H1 (cell line): ENCODE measurements at regions not wholly inside any gene's neighbourhood (a gene's known extent, or its start where the extent isn't known, plus 50 kb on each side); places are given as distances from the start of the nearest gene placed in this dataset.

ENCODE experiments used
- CTCF ChIA-PET: fragments of 300-600 bp; sonication (Branson Sonifier 250); formaldehyde crosslinking; loops from one replicate; lab custom pipeline; 2021; ENCODE audit not compliant: partially characterized antibody; lab: Charles Lee
- POLR2A ChIA-PET: fragments of 300-600 bp; sonication (Branson Sonifier 250); formaldehyde crosslinking; loops from one replicate; lab custom pipeline; 2021; ENCODE audit warnings: inconsistent platforms; ENCODE audit not compliant: partially characterized antibody; lab: Charles Lee
- DNase-seq, 2 experiments: peaks; one replicate each; pipeline versions ENCODE4 v3.0.0 to v3.0.0-alpha.2; 2010 to 2022; ENCODE audit warnings: low spot score in 2 of 2, low read depth in 1 of 2, mixed read lengths in 1 of 2
- FAIRE-seq: peaks from 2 replicates; lab custom pipeline; 2011; peaks lifted over from hg19 to GRCh38; lab: Jason Lieb, UNC
- H2AFZ ChIP-seq: 2 replicates; pipeline ENCODE4 v1.8.1; 2012; ENCODE audit warnings: low read length, inconsistent platforms
- H2AK5ac ChIP-seq: 2 replicates; pipeline ENCODE4 v1.6.1; 2013; ENCODE audit warnings: low read depth, low read length
- H2BK120ac ChIP-seq: replicated peaks from 2 replicates; pipeline ENCODE3; 2013; ENCODE audit warnings: low read depth, low read length, inconsistent platforms
- H2BK12ac ChIP-seq: 2 replicates; pipeline ENCODE4 v1.6.1; 2013; ENCODE audit warnings: low read depth, low read length
- H2BK15ac ChIP-seq: 2 replicates; pipeline ENCODE4 v1.6.1; 2013; ENCODE audit warnings: low read length
- H2BK20ac ChIP-seq: 2 replicates; pipeline ENCODE4 v1.6.1; 2013; ENCODE audit warnings: low read length
- H2BK5ac ChIP-seq: 2 replicates; pipeline ENCODE4 v1.6.1; 2013; ENCODE audit warnings: low read depth, low read length
- H3K14ac ChIP-seq: 2 replicates; pipeline ENCODE4 v1.6.1; 2013; ENCODE audit warnings: inconsistent platforms; ENCODE audit not compliant: insufficient read length
- H3K18ac ChIP-seq: 2 replicates; pipeline ENCODE4 v1.6.1; 2013; ENCODE audit warnings: low read length; ENCODE audit errors: extremely low read depth
- H3K23ac ChIP-seq: 2 replicates; pipeline ENCODE4 v1.6.1; 2013; ENCODE audit warnings: inconsistent platforms; ENCODE audit not compliant: insufficient read length
- H3K23me2 ChIP-seq: 2 replicates; pipeline ENCODE4 v1.6.1; 2013; ENCODE audit warnings: low read depth, low read length
- H3K27ac ChIP-seq: 2 replicates; pipeline ENCODE4 v1.6.1; 2011; ENCODE audit warnings: low read depth, low read length, inconsistent platforms
- H3K27me3 ChIP-seq, 4 experiments: replicated peaks in 1 of 4; 1 replicate in 1 of 4; 2 replicates in 3 of 4; pipeline versions ENCODE4 v1.6.1 to v1.8.1; 2011 to 2013; ENCODE audit warnings: low read length in 3 of 4, mild to moderate bottlenecking in 3 of 4, inconsistent platforms in 2 of 4, mixed read lengths in 2 of 4, moderate library complexity in 1 of 4; ENCODE audit not compliant: control insufficient read depth in 3 of 4, insufficient read depth in 3 of 4; ENCODE audit errors: extremely low read depth in 1 of 4
- H3K36me3 ChIP-seq, 4 experiments: 2 replicates each; pipeline versions ENCODE4 v1.6.1 to v1.8.1; 2011 to 2013; ENCODE audit warnings: mild to moderate bottlenecking in 4 of 4, low read length in 3 of 4, moderate library complexity in 2 of 4, control low read depth in 1 of 4, inconsistent platforms in 1 of 4; ENCODE audit not compliant: insufficient read depth in 4 of 4, control insufficient read depth in 2 of 4
- H3K4ac ChIP-seq: replicated peaks from 2 replicates; pipeline ENCODE3; 2013; ENCODE audit warnings: low read length, low read depth, mixed read lengths, inconsistent platforms; ENCODE audit not compliant: insufficient read length
- H3K4me1 ChIP-seq, 4 experiments: replicated peaks in 1 of 4; 1 replicate in 1 of 4; 2 replicates in 3 of 4; pipeline versions ENCODE4 v1.6.1 to v1.8.1; 2011 to 2013; ENCODE audit warnings: low read length in 3 of 4, inconsistent platforms in 2 of 4, mixed read lengths in 1 of 4; ENCODE audit not compliant: insufficient read depth in 4 of 4, control insufficient read depth in 3 of 4
- H3K4me2 ChIP-seq, 2 experiments: 2 replicates each; pipeline versions ENCODE4 v1.6.1 to v1.8.1; 2011 to 2013; ENCODE audit warnings: low read depth in 2 of 2, low read length in 2 of 2, control low read depth in 1 of 2, inconsistent platforms in 1 of 2, mild to moderate bottlenecking in 1 of 2; ENCODE audit not compliant: insufficient read depth in 1 of 2
- H3K4me3 ChIP-seq, 4 experiments: fragments of 200-600, 300-600 bp in 1 of 4; sonication (generic), shearing (Covaris generic), sonication (Bioruptor Twin) in 1 of 4; 2 replicates each; pipeline versions ENCODE4 v1.5.1 to v1.8.1; 2011 to 2016; ENCODE audit warnings: low read length in 4 of 4, low read depth in 3 of 4, control low read depth in 2 of 4, inconsistent platforms in 2 of 4, mild to moderate bottlenecking in 2 of 4, mixed read lengths in 1 of 4, moderate library complexity in 1 of 4; ENCODE audit not compliant: insufficient read depth in 2 of 4; ENCODE audit errors: extremely low read depth in 1 of 4
- H3K56ac ChIP-seq: replicated peaks from 2 replicates; pipeline ENCODE3; 2013; ENCODE audit warnings: low read depth, mild to moderate bottlenecking, mixed read lengths, low read length, inconsistent platforms; ENCODE audit not compliant: insufficient read length
- H3K79me1 ChIP-seq: 2 replicates; pipeline ENCODE4 v1.6.1; 2013; ENCODE audit warnings: low read depth, low read length, control low read depth
- H3K79me2 ChIP-seq, 2 experiments: 2 replicates each; pipeline versions ENCODE4 v1.6.1 to v1.8.1; 2012 to 2013; ENCODE audit warnings: low read length in 2 of 2, mild to moderate bottlenecking in 2 of 2, inconsistent platforms in 1 of 2; ENCODE audit not compliant: insufficient read depth in 2 of 2, control insufficient read depth in 1 of 2
- H3K9ac ChIP-seq, 4 experiments: replicated peaks in 1 of 4; 1 replicate in 1 of 4; 2 replicates in 3 of 4; pipeline versions ENCODE4 v1.6.1 to v1.8.1; 2011 to 2013; ENCODE audit warnings: low read depth in 3 of 4, low read length in 3 of 4, control low read depth in 2 of 4, mild to moderate bottlenecking in 2 of 4, moderate library complexity in 2 of 4, inconsistent platforms in 1 of 4; ENCODE audit errors: extremely low read depth in 1 of 4
- H3K9me3 ChIP-seq, 2 experiments: 2 replicates each; pipeline versions ENCODE4 v1.6.1 to v1.8.1; 2012 to 2013; ENCODE audit warnings: mild to moderate bottlenecking in 2 of 2, moderate library complexity in 2 of 2, control low read depth in 1 of 2, inconsistent platforms in 1 of 2, low read depth in 1 of 2, low read length in 1 of 2, mixed read lengths in 1 of 2; ENCODE audit not compliant: insufficient read depth in 2 of 2
- H4K20me1 ChIP-seq, 2 experiments: replicated peaks in 1 of 2; 2 replicates each; pipeline versions ENCODE3 to v1.8.1; 2011 to 2013; ENCODE audit warnings: inconsistent platforms in 2 of 2, low read length in 2 of 2, mild to moderate bottlenecking in 1 of 2; ENCODE audit not compliant: insufficient read depth in 2 of 2, control insufficient read depth in 1 of 2
- H4K5ac ChIP-seq: 2 replicates; pipeline ENCODE4 v1.6.1; 2013; ENCODE audit warnings: low read length, low read depth, mixed read lengths, inconsistent platforms; ENCODE audit not compliant: insufficient read length
- H4K8ac ChIP-seq: 2 replicates; pipeline ENCODE4 v1.8.0; 2013; ENCODE audit warnings: mild to moderate bottlenecking, moderate library complexity, low read length, inconsistent platforms; ENCODE audit not compliant: insufficient read depth; ENCODE audit errors: extremely low read depth
- H4K91ac ChIP-seq: replicated peaks from 2 replicates; pipeline ENCODE3; 2013; ENCODE audit warnings: low read length, mixed read lengths, inconsistent platforms; ENCODE audit not compliant: insufficient read length
- EGR1 ChIP-seq: IDR thresholded peaks from 2 replicates; pipeline ENCODE4 v1.6.1; 2011; ENCODE audit warnings: low read depth, low read length, borderline replicate concordance
- WGBS, 2 experiments: shearing (Covaris generic) in 1 of 2; methylation state at CpG; one replicate each; pipeline versions ENCODE4 v1.1.6 to v1.1.7; 2013 to 2015; ENCODE audit warnings: low lambda C conversion rate in 2 of 2, mixed read lengths in 2 of 2, inconsistent platforms in 1 of 2, low coverage in 1 of 2, missing lambda C conversion rate in 1 of 2; ENCODE audit not compliant: insufficient replicate concordance in 2 of 2, insufficient coverage in 1 of 2, insufficient read length in 1 of 2; ENCODE audit errors: extremely low coverage in 1 of 2, missing lambda C conversion rate in 1 of 2; 5-methylcytosine and 5-hydroxymethylcytosine counted together

DNA sequence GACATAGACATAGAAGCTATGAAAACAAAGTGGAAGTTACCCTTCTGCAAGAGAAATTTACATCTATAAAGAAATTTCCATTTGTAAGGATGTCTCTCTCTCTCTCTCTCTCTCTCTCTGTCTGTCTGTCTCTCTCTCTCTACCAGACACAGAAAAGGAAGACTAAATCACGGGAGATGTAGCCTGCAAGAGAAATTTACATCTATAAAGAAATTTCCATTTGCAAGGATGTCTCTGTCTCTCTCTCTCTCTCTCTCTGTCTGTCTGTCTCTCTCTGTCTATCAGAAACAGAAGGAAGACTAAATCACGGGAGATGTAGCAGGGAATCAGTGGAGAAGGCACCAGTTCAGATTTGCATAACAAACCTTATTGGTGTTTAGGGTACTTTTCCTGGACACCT, 65.6 kb upstream of the CTSO start:
- Histone ChIP-seq H4K20me1 (no peaks in the 10 kb centered on the region), H3K23me2 (no peaks in the 10 kb centered on the region), H2AK5ac (no peak overlapping the region), H4K5ac (no peak overlapping the region), H3K9me3 (no peaks in the 10 kb centered on the region), H2BK5ac (peak overlapping the region; percentile 27; the same call in 1 of the 2 replicates), H3K79me2 (no peaks in the 10 kb centered on the region), H2BK15ac (no peak overlapping the region), H3K27me3 (no peaks in the 10 kb centered on the region), H3K27ac (no peak overlapping the region), H3K79me1 (no peaks in the 10 kb centered on the region), H2AFZ (no peak overlapping the region), H2BK20ac (0 out of 2 replicates have a peak overlapping the region, but pooled peaks have one; percentile 5), H3K36me3 (no peaks in the 10 kb centered on the region), H4K8ac (no peak overlapping the region), H3K4ac (no peak overlapping the region), H4K91ac (no peak overlapping the region), H3K56ac (no peak overlapping the region), H3K4me1 (peaks cover 2 to 8% (median 6%) of the 10 kb centered on the region in 4 experiments; a peak in 4 of 7 replicates), H3K4me2 (peak overlapping the region; percentile 26 to 69; a peak in 3 of 4 replicates), H2BK120ac (no peak overlapping the region), H3K18ac (no peak overlapping the region), H2BK12ac (no peak overlapping the region; the same call in 1 of the 2 replicates), H3K9ac (no peak overlapping the region), H3K14ac (no peak overlapping the region), H3K4me3 (no peak overlapping the region), H3K23ac (no peak overlapping the region)
- WGBS, 2 experiments, result 12% methylated on average over 2 of the region's 2 CpGs; no CpG with 5 or more reads in 1 of the 2 experiments
- TF ChIP-seq EGR1, result no peak
- no peak for DNase-seq
- POLR2A ChIA-PET, result no interaction called here
- CTCF ChIA-PET, result interaction anchor here (0.9 to 1.3 kb wide), 2 partner anchors 19 to 93 kb away, joined by 3 to 4 read pairs; no protein-coding TSS in a partner anchor
- peak; percentile 42 for FAIRE-seq
